ENCODE measurements at regions not wholly inside any gene's neighbourhood (a gene's known extent, or its start where the extent isn't known, plus 50 kb on each side); places are given as distances from the start of the nearest gene placed in this dataset.

- Histone ChIP-seq H3K9me3 (no peaks in the 10 kb centered on the region), H3K36me3 (no peaks in the 10 kb centered on the region), H3K4me1 (no peaks in the 10 kb centered on the region), H3K27me3 (no peaks in the 10 kb centered on the region), H3K27ac (no peak overlapping the region), H3K4me3 (no peak overlapping the region)
- intact Hi-C loops (cut with DNase I; ENCODE audit: low total_unique reads): no loop called here
- DNase-seq (ENCODE audit: low spot score in 2 of 2): no peak
- TF ChIP-seq POLR2A (IDR thresholded peaks at IDR 0.05): no peak
- TF ChIP-seq POLR2AphosphoS5 (IDR thresholded peaks at IDR 0.05): no peak
- TF ChIP-seq, protein P1, sequence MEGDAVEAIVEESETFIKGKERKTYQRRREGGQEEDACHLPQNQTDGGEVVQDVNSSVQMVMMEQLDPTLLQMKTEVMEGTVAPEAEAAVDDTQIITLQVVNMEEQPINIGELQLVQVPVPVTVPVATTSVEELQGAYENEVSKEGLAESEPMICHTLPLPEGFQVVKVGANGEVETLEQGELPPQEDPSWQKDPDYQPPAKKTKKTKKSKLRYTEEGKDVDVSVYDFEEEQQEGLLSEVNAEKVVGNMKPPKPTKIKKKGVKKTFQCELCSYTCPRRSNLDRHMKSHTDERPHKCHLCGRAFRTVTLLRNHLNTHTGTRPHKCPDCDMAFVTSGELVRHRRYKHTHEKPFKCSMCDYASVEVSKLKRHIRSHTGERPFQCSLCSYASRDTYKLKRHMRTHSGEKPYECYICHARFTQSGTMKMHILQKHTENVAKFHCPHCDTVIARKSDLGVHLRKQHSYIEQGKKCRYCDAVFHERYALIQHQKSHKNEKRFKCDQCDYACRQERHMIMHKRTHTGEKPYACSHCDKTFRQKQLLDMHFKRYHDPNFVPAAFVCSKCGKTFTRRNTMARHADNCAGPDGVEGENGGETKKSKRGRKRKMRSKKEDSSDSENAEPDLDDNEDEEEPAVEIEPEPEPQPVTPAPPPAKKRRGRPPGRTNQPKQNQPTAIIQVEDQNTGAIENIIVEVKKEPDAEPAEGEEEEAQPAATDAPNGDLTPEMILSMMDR (IDR thresholded peaks at IDR 0.05): no peak
Observed at GRCh38 chr9:78541868-78542443, 245.0 kb downstream of the PSAT1 start.

- no peak for TF ChIP-seq POLR2AphosphoS5 (IDR thresholded peaks at IDR 0.05)
- TF ChIP-seq, protein P1 (IDR thresholded peaks at IDR 0.05): no peak
- Histone ChIP-seq H3K4me3 (no peak overlapping the region), H3K36me3 (no peaks in the 10 kb centered on the region)
Observed at GRCh38 chr9:78542491-78543181, 245.7 kb downstream of the PSAT1 start.

GRCh38 chr9:78543353-78543752 lies 246.4 kb downstream of the PSAT1 start:
- no peak for DNase-seq (ENCODE audit: low spot score in 2 of 2)
- TF ChIP-seq POLR2A (IDR thresholded peaks at IDR 0.05): no peak
- no peak for TF ChIP-seq POLR2AphosphoS5 (IDR thresholded peaks at IDR 0.05)
- TF ChIP-seq, protein P1 (IDR thresholded peaks at IDR 0.05): no peak
- intact Hi-C loops (cut with DNase I; ENCODE audit: low total_unique reads): no loop called here

More at GRCh38 chr9:78542491-78543181, 245.7 kb downstream of the PSAT1 start:
- no peaks in the 10 kb centered on the region for H3K4me1 ChIP-seq
- H3K9me3 ChIP-seq: no peaks in the 10 kb centered on the region
- DNase-seq (ENCODE audit: low spot score in 2 of 2): no peak
- H3K27me3 ChIP-seq: no peaks in the 10 kb centered on the region
- intact Hi-C loops (cut with DNase I; ENCODE audit: low total_unique reads): no loop called here
- no peak overlapping the region for H3K27ac ChIP-seq

GRCh38 chr9:78544230-78544629 lies 247.3 kb downstream of the PSAT1 start:
- H3K4me1 ChIP-seq: no peaks in the 10 kb centered on the region
- TF ChIP-seq, protein P1 (IDR thresholded peaks at IDR 0.05): no peak
- TF ChIP-seq POLR2A (IDR thresholded peaks at IDR 0.05) (no peak), POLR2AphosphoS5 (IDR thresholded peaks at IDR 0.05) (no peak)
- no peak overlapping the region for H3K4me3 ChIP-seq
- no peak for DNase-seq (ENCODE audit: low spot score in 2 of 2)
- no peak overlapping the region for H3K27ac ChIP-seq
- no peaks in the 10 kb centered on the region for H3K36me3 ChIP-seq
- H3K9me3 ChIP-seq: no peaks in the 10 kb centered on the region
- intact Hi-C loops (cut with DNase I; ENCODE audit: low total_unique reads): no loop called here
- H3K27me3 ChIP-seq: no peaks in the 10 kb centered on the region

More at GRCh38 chr9:78543353-78543752, 246.4 kb downstream of the PSAT1 start:
- H3K4me1 ChIP-seq: no peaks in the 10 kb centered on the region
- H3K36me3 ChIP-seq: no peaks in the 10 kb centered on the region
- H3K27me3 ChIP-seq: no peaks in the 10 kb centered on the region
- no peaks in the 10 kb centered on the region for H3K9me3 ChIP-seq
- no peak overlapping the region for H3K4me3 ChIP-seq
- H3K27ac ChIP-seq: no peak overlapping the region

DNA sequence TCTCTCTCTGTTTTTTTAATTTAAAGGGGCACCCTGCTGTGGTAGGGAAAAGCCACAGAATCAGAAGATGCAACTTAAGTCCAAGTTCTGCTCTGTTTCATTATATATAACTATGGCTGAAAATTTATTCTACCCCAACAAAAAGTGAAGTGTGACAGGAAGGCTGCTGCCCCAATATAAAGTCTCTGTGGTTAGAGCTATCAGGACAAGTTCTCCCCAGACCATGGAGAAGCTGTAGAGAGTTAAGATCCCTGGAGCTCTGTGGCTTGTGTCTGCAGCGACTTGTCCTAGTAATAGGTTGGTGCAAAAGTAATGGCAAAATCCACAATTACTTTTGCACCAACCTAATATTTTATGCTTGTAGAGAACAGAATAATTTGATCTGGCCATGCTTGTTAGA lies 250.9 kb downstream of the PSAT1 start:
- Histone ChIP-seq H3K4me3 (no peak overlapping the region), H3K9me3 (no peaks in the 10 kb centered on the region), H3K4me1 (no peaks in the 10 kb centered on the region), H3K27me3 (no peaks in the 10 kb centered on the region), H3K27ac (no peak overlapping the region), H3K36me3 (no peaks in the 10 kb centered on the region)
- TF ChIP-seq POLR2AphosphoS5 (IDR thresholded peaks at IDR 0.05): no peak
- no peak for TF ChIP-seq POLR2A (IDR thresholded peaks at IDR 0.05)
- TF ChIP-seq, protein P1 (IDR thresholded peaks at IDR 0.05): no peak
- intact Hi-C loops (cut with DNase I; ENCODE audit: low total_unique reads): no loop called here
- DNase-seq (ENCODE audit: low spot score in 2 of 2): no peak

Measured in breast epithelium (tissue), 4 donors.